H1 (cell line): ENCODE measurements at regions not wholly inside any gene's neighbourhood (a gene's known extent, or its start where the extent isn't known, plus 50 kb on each side); places are given as distances from the start of the nearest gene placed in this dataset.

ENCODE experiments used
- CTCF ChIA-PET: fragments of 300-600 bp; sonication (Branson Sonifier 250); formaldehyde crosslinking; loops from one replicate; lab custom pipeline; 2021; ENCODE audit not compliant: partially characterized antibody; lab: Charles Lee
- POLR2A ChIA-PET: fragments of 300-600 bp; sonication (Branson Sonifier 250); formaldehyde crosslinking; loops from one replicate; lab custom pipeline; 2021; ENCODE audit warnings: inconsistent platforms; ENCODE audit not compliant: partially characterized antibody; lab: Charles Lee
- DNase-seq, 2 experiments: peaks; one replicate each; pipeline versions ENCODE4 v3.0.0 to v3.0.0-alpha.2; 2010 to 2022; ENCODE audit warnings: low spot score in 2 of 2, low read depth in 1 of 2, mixed read lengths in 1 of 2
- FAIRE-seq: peaks from 2 replicates; lab custom pipeline; 2011; peaks lifted over from hg19 to GRCh38; lab: Jason Lieb, UNC
- H2AFZ ChIP-seq: 2 replicates; pipeline ENCODE4 v1.8.1; 2012; ENCODE audit warnings: low read length, inconsistent platforms
- H2AK5ac ChIP-seq: 2 replicates; pipeline ENCODE4 v1.6.1; 2013; ENCODE audit warnings: low read depth, low read length
- H2BK120ac ChIP-seq: replicated peaks from 2 replicates; pipeline ENCODE3; 2013; ENCODE audit warnings: low read depth, low read length, inconsistent platforms
- H2BK12ac ChIP-seq: 2 replicates; pipeline ENCODE4 v1.6.1; 2013; ENCODE audit warnings: low read depth, low read length
- H2BK15ac ChIP-seq: 2 replicates; pipeline ENCODE4 v1.6.1; 2013; ENCODE audit warnings: low read length
- H2BK20ac ChIP-seq: 2 replicates; pipeline ENCODE4 v1.6.1; 2013; ENCODE audit warnings: low read length
- H2BK5ac ChIP-seq: 2 replicates; pipeline ENCODE4 v1.6.1; 2013; ENCODE audit warnings: low read depth, low read length
- H3K14ac ChIP-seq: 2 replicates; pipeline ENCODE4 v1.6.1; 2013; ENCODE audit warnings: inconsistent platforms; ENCODE audit not compliant: insufficient read length
- H3K18ac ChIP-seq: 2 replicates; pipeline ENCODE4 v1.6.1; 2013; ENCODE audit warnings: low read length; ENCODE audit errors: extremely low read depth
- H3K23ac ChIP-seq: 2 replicates; pipeline ENCODE4 v1.6.1; 2013; ENCODE audit warnings: inconsistent platforms; ENCODE audit not compliant: insufficient read length
- H3K23me2 ChIP-seq: 2 replicates; pipeline ENCODE4 v1.6.1; 2013; ENCODE audit warnings: low read depth, low read length
- H3K27ac ChIP-seq: 2 replicates; pipeline ENCODE4 v1.6.1; 2011; ENCODE audit warnings: low read depth, low read length, inconsistent platforms
- H3K27me3 ChIP-seq, 4 experiments: replicated peaks in 1 of 4; 1 replicate in 1 of 4; 2 replicates in 3 of 4; pipeline versions ENCODE4 v1.6.1 to v1.8.1; 2011 to 2013; ENCODE audit warnings: low read length in 3 of 4, mild to moderate bottlenecking in 3 of 4, inconsistent platforms in 2 of 4, mixed read lengths in 2 of 4, moderate library complexity in 1 of 4; ENCODE audit not compliant: control insufficient read depth in 3 of 4, insufficient read depth in 3 of 4; ENCODE audit errors: extremely low read depth in 1 of 4
- H3K36me3 ChIP-seq, 4 experiments: 2 replicates each; pipeline versions ENCODE4 v1.6.1 to v1.8.1; 2011 to 2013; ENCODE audit warnings: mild to moderate bottlenecking in 4 of 4, low read length in 3 of 4, moderate library complexity in 2 of 4, control low read depth in 1 of 4, inconsistent platforms in 1 of 4; ENCODE audit not compliant: insufficient read depth in 4 of 4, control insufficient read depth in 2 of 4
- H3K4ac ChIP-seq: replicated peaks from 2 replicates; pipeline ENCODE3; 2013; ENCODE audit warnings: low read length, low read depth, mixed read lengths, inconsistent platforms; ENCODE audit not compliant: insufficient read length
- H3K4me1 ChIP-seq, 4 experiments: replicated peaks in 1 of 4; 1 replicate in 1 of 4; 2 replicates in 3 of 4; pipeline versions ENCODE4 v1.6.1 to v1.8.1; 2011 to 2013; ENCODE audit warnings: low read length in 3 of 4, inconsistent platforms in 2 of 4, mixed read lengths in 1 of 4; ENCODE audit not compliant: insufficient read depth in 4 of 4, control insufficient read depth in 3 of 4
- H3K4me2 ChIP-seq, 2 experiments: 2 replicates each; pipeline versions ENCODE4 v1.6.1 to v1.8.1; 2011 to 2013; ENCODE audit warnings: low read depth in 2 of 2, low read length in 2 of 2, control low read depth in 1 of 2, inconsistent platforms in 1 of 2, mild to moderate bottlenecking in 1 of 2; ENCODE audit not compliant: insufficient read depth in 1 of 2
- H3K4me3 ChIP-seq, 4 experiments: fragments of 200-600, 300-600 bp in 1 of 4; sonication (generic), shearing (Covaris generic), sonication (Bioruptor Twin) in 1 of 4; 2 replicates each; pipeline versions ENCODE4 v1.5.1 to v1.8.1; 2011 to 2016; ENCODE audit warnings: low read length in 4 of 4, low read depth in 3 of 4, control low read depth in 2 of 4, inconsistent platforms in 2 of 4, mild to moderate bottlenecking in 2 of 4, mixed read lengths in 1 of 4, moderate library complexity in 1 of 4; ENCODE audit not compliant: insufficient read depth in 2 of 4; ENCODE audit errors: extremely low read depth in 1 of 4
- H3K56ac ChIP-seq: replicated peaks from 2 replicates; pipeline ENCODE3; 2013; ENCODE audit warnings: low read depth, mild to moderate bottlenecking, mixed read lengths, low read length, inconsistent platforms; ENCODE audit not compliant: insufficient read length
- H3K79me1 ChIP-seq: 2 replicates; pipeline ENCODE4 v1.6.1; 2013; ENCODE audit warnings: low read depth, low read length, control low read depth
- H3K79me2 ChIP-seq, 2 experiments: 2 replicates each; pipeline versions ENCODE4 v1.6.1 to v1.8.1; 2012 to 2013; ENCODE audit warnings: low read length in 2 of 2, mild to moderate bottlenecking in 2 of 2, inconsistent platforms in 1 of 2; ENCODE audit not compliant: insufficient read depth in 2 of 2, control insufficient read depth in 1 of 2
- H3K9ac ChIP-seq, 4 experiments: replicated peaks in 1 of 4; 1 replicate in 1 of 4; 2 replicates in 3 of 4; pipeline versions ENCODE4 v1.6.1 to v1.8.1; 2011 to 2013; ENCODE audit warnings: low read depth in 3 of 4, low read length in 3 of 4, control low read depth in 2 of 4, mild to moderate bottlenecking in 2 of 4, moderate library complexity in 2 of 4, inconsistent platforms in 1 of 4; ENCODE audit errors: extremely low read depth in 1 of 4
- H3K9me3 ChIP-seq, 2 experiments: 2 replicates each; pipeline versions ENCODE4 v1.6.1 to v1.8.1; 2012 to 2013; ENCODE audit warnings: mild to moderate bottlenecking in 2 of 2, moderate library complexity in 2 of 2, control low read depth in 1 of 2, inconsistent platforms in 1 of 2, low read depth in 1 of 2, low read length in 1 of 2, mixed read lengths in 1 of 2; ENCODE audit not compliant: insufficient read depth in 2 of 2
- H4K20me1 ChIP-seq, 2 experiments: replicated peaks in 1 of 2; 2 replicates each; pipeline versions ENCODE3 to v1.8.1; 2011 to 2013; ENCODE audit warnings: inconsistent platforms in 2 of 2, low read length in 2 of 2, mild to moderate bottlenecking in 1 of 2; ENCODE audit not compliant: insufficient read depth in 2 of 2, control insufficient read depth in 1 of 2
- H4K5ac ChIP-seq: 2 replicates; pipeline ENCODE4 v1.6.1; 2013; ENCODE audit warnings: low read length, low read depth, mixed read lengths, inconsistent platforms; ENCODE audit not compliant: insufficient read length
- H4K8ac ChIP-seq: 2 replicates; pipeline ENCODE4 v1.8.0; 2013; ENCODE audit warnings: mild to moderate bottlenecking, moderate library complexity, low read length, inconsistent platforms; ENCODE audit not compliant: insufficient read depth; ENCODE audit errors: extremely low read depth
- H4K91ac ChIP-seq: replicated peaks from 2 replicates; pipeline ENCODE3; 2013; ENCODE audit warnings: low read length, mixed read lengths, inconsistent platforms; ENCODE audit not compliant: insufficient read length
- BCL11A ChIP-seq, 2 experiments: IDR thresholded peaks; one replicate each; pipeline ENCODE4 v1.6.1; 2011; ENCODE audit warnings: low read depth in 2 of 2, low read length in 2 of 2, mild to moderate bottlenecking in 2 of 2
- EP300 ChIP-seq, 2 experiments: IDR thresholded peaks; 1 replicate in 1 of 2; 2 replicates in 1 of 2; pipeline ENCODE4 v1.6.1; 2011 to 2012; ENCODE audit warnings: low read depth in 2 of 2, low read length in 2 of 2, mild to moderate bottlenecking in 2 of 2, borderline replicate concordance in 1 of 2, inconsistent platforms in 1 of 2, moderate library complexity in 1 of 2
- KDM5A ChIP-seq: fragments of 200-600 bp; IDR thresholded peaks from 2 replicates; pipeline ENCODE4 v1.7.1; 2012; ENCODE audit warnings: mild to moderate bottlenecking, low read length, inconsistent platforms, mixed read lengths
- MAFK ChIP-seq: IDR thresholded peaks from 2 replicates; pipeline ENCODE4 v1.6.1; 2012; ENCODE audit warnings: low read depth, mild to moderate bottlenecking, improper control_type of control experiment, low read length
- NRF1 ChIP-seq: IDR thresholded peaks from 2 replicates; pipeline ENCODE4 v1.6.1; 2011; ENCODE audit warnings: mild to moderate bottlenecking, low read depth, low read length, improper control_type of control experiment
- RFX5 ChIP-seq: IDR thresholded peaks from 2 replicates; pipeline ENCODE4 v1.6.1; 2011; ENCODE audit warnings: low read depth, low read length, improper control_type of control experiment, borderline replicate concordance
- RNF2 ChIP-seq: fragments of 200-900, 300-1000 bp; sonication (generic); IDR thresholded peaks from 2 replicates; pipeline ENCODE4 v1.7.1; 2016; ENCODE audit warnings: borderline replicate concordance, low read depth, mild to moderate bottlenecking, antibody characterized with exemption, low read length; ENCODE audit not compliant: poor library complexity, severe bottlenecking; ENCODE audit errors: missing control alignments
- SP4 ChIP-seq: IDR thresholded peaks from 2 replicates; pipeline ENCODE4 v1.6.1; 2012; ENCODE audit warnings: low read length, inconsistent platforms
- SRF ChIP-seq: IDR thresholded peaks from 2 replicates; pipeline ENCODE4 v1.6.1; 2011; ENCODE audit warnings: mild to moderate bottlenecking, low read depth, low read length, moderate library complexity
- TEAD4 ChIP-seq: IDR thresholded peaks from 2 replicates; pipeline ENCODE4 v1.6.1; 2012; ENCODE audit warnings: low read depth, low read length, inconsistent platforms, mixed read lengths
- YY1 ChIP-seq: IDR thresholded peaks from 2 replicates; pipeline ENCODE4 v1.6.1; 2011; ENCODE audit warnings: low read depth, mild to moderate bottlenecking, low read length
- WGBS, 2 experiments: shearing (Covaris generic) in 1 of 2; methylation state at CpG; one replicate each; pipeline versions ENCODE4 v1.1.6 to v1.1.7; 2013 to 2015; ENCODE audit warnings: low lambda C conversion rate in 2 of 2, mixed read lengths in 2 of 2, inconsistent platforms in 1 of 2, low coverage in 1 of 2, missing lambda C conversion rate in 1 of 2; ENCODE audit not compliant: insufficient replicate concordance in 2 of 2, insufficient coverage in 1 of 2, insufficient read length in 1 of 2; ENCODE audit errors: extremely low coverage in 1 of 2, missing lambda C conversion rate in 1 of 2; 5-methylcytosine and 5-hydroxymethylcytosine counted together
- TF ChIP-seq, protein P1 (sequence below): IDR thresholded peaks from 2 replicates; pipeline ENCODE4 v1.6.1; 2012; ENCODE audit warnings: inconsistent platforms

DNA sequence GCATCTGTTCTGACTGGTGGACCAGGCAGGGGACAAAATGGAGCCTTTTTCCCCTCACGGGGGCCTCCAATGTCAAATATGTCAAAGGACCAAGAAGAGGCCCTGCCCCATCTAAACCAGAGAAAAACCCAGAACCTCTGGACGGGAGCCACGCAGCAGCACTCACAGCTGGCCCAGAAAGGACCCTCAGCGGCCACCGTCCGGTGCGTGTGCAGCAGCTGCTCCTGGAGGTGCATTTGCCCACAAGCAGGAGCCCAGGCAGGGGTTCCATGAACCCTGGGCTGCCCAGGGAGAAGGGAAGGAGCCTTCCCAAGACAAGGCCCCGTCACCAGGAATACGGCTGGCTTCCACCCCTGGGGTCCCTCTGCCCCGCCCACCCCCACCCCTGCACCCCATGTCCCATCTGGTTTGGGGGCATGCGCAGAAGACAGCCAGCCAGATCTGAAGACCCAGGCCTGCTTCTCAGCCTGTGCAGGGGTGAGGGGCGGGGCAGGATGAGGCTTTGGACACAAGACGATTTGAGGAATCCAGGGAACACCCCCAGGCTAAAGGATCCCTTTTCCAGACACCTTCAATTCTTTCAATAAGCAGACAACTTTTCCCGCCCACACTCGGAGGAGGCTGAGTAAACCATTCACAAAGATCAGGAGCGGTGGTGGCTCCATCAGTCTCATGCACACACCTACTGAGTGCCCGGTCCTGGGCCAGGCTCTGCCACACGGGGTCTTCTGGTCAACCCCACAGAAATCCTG, 423.1 kb downstream of the SHANK2 start:
- Histone ChIP-seq H4K5ac (no peak overlapping the region), H3K23ac (no peak overlapping the region), H3K4ac (no peak overlapping the region), H4K91ac (no peak overlapping the region), H3K4me1 (peaks cover 9 to 25% (median 13%) of the 10 kb centered on the region in 4 experiments), H3K18ac (no peak overlapping the region), H2AFZ (no peak overlapping the region), H3K79me1 (no peaks in the 10 kb centered on the region; the same call in 1 of the 2 replicates), H3K4me2 (no peak overlapping the region), H4K20me1 (peaks cover 3 to 11% of the 10 kb centered on the region in 2 experiments), H3K14ac (no peak overlapping the region), H3K27me3 (no peaks in the 10 kb centered on the region), H3K9ac (no peak overlapping the region), H2BK20ac (no peak overlapping the region), H2BK5ac (no peak overlapping the region), H2BK12ac (no peak overlapping the region), H3K56ac (no peak overlapping the region), H4K8ac (no peak overlapping the region), H3K27ac (no peak overlapping the region; the same call in 1 of the 2 replicates), H3K4me3 (no peak overlapping the region), H2AK5ac (no peak overlapping the region), H3K36me3 (no peaks in the 10 kb centered on the region), H3K9me3 (no peaks in the 10 kb centered on the region), H3K79me2 (no peaks in the 10 kb centered on the region), H3K23me2 (no peaks in the 10 kb centered on the region), H2BK15ac (no peak overlapping the region), H2BK120ac (no peak overlapping the region)
- POLR2A ChIA-PET: no interaction called here
- 87% methylated on average over 15 of the region's 18 CpGs; no CpG with 5 or more reads in 1 of the 2 experiments for WGBS, 2 experiments
- CTCF ChIA-PET: interaction anchor here (4.8 kb wide), 1 partner anchor 114 kb away, joined by 30 read pairs; no protein-coding TSS in a partner anchor
- DNase-seq (no peak), FAIRE-seq (no peak)
- TF ChIP-seq BCL11A (IDR thresholded peaks at IDR 0.05; ENCODE audit: low read depth in 2 of 2, low read length in 2 of 2): no peak
- no peak for TF ChIP-seq NRF1
- TF ChIP-seq, protein P1, sequence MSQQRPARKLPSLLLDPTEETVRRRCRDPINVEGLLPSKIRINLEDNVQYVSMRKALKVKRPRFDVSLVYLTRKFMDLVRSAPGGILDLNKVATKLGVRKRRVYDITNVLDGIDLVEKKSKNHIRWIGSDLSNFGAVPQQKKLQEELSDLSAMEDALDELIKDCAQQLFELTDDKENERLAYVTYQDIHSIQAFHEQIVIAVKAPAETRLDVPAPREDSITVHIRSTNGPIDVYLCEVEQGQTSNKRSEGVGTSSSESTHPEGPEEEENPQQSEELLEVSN: no peak
- no peak for TF ChIP-seq RNF2
- TF ChIP-seq TEAD4: no peak
- TF ChIP-seq MAFK: no peak
- no peak for TF ChIP-seq YY1
- no peak for TF ChIP-seq SRF
- no peak for TF ChIP-seq RFX5
- no peak for TF ChIP-seq KDM5A
- TF ChIP-seq EP300 (IDR thresholded peaks at IDR 0.05; ENCODE audit: borderline replicate concordance in 1 of 2, low read depth in 2 of 2, low read length in 2 of 2): no peak
- TF ChIP-seq SP4: no peak
